Glutamatergic neuron (in vitro differentiated cells): ENCODE measurements at regions not wholly inside any gene's neighbourhood (a gene's known extent, or its start where the extent isn't known, plus 50 kb on each side); places are given as distances from the start of the nearest gene placed in this dataset.
A peak's percentile ranks its signal among the peaks of the same experiment; 100 is the strongest.

Experiments
- DNase-seq: peaks from one replicate; pipeline ENCODE4 v3.0.0; 2022
- H3K27ac Mint-ChIP-seq: one replicate; pipeline ENCODE4 v1.8.0; 2020; ENCODE audit warnings: mild to moderate bottlenecking, mixed read lengths, inconsistent platforms; ENCODE audit not compliant: unreplicated experiment
- H3K27me3 Mint-ChIP-seq: one replicate; pipeline ENCODE4 v1.8.0; 2020; ENCODE audit warnings: mild to moderate bottlenecking, moderate library complexity, mixed read lengths, inconsistent platforms; ENCODE audit not compliant: unreplicated experiment
- H3K36me3 Mint-ChIP-seq: one replicate; pipeline ENCODE4 v1.8.0; 2020; ENCODE audit warnings: mild to moderate bottlenecking, mixed read lengths, inconsistent platforms; ENCODE audit not compliant: unreplicated experiment
- H3K4me1 Mint-ChIP-seq: one replicate; pipeline ENCODE4 v1.8.0; 2020; ENCODE audit warnings: mild to moderate bottlenecking, low read depth, mixed read lengths, inconsistent platforms; ENCODE audit not compliant: unreplicated experiment
- H3K4me3 Mint-ChIP-seq: one replicate; pipeline ENCODE4 v1.8.0; 2020; ENCODE audit warnings: mild to moderate bottlenecking, mixed read lengths, inconsistent platforms; ENCODE audit not compliant: unreplicated experiment
- H3K9me3 Mint-ChIP-seq: one replicate; pipeline ENCODE4 v1.8.0; 2020; ENCODE audit warnings: mild to moderate bottlenecking, moderate library complexity, mixed read lengths, inconsistent platforms; ENCODE audit not compliant: unreplicated experiment
- TF ChIP-seq, protein P1 (sequence below): fragments of 200-600 bp; sonication (generic); IDR thresholded peaks from one replicate; pipeline ENCODE4 v1.5.0; 2021; ENCODE audit not compliant: partially characterized antibody, unreplicated experiment

DNA sequence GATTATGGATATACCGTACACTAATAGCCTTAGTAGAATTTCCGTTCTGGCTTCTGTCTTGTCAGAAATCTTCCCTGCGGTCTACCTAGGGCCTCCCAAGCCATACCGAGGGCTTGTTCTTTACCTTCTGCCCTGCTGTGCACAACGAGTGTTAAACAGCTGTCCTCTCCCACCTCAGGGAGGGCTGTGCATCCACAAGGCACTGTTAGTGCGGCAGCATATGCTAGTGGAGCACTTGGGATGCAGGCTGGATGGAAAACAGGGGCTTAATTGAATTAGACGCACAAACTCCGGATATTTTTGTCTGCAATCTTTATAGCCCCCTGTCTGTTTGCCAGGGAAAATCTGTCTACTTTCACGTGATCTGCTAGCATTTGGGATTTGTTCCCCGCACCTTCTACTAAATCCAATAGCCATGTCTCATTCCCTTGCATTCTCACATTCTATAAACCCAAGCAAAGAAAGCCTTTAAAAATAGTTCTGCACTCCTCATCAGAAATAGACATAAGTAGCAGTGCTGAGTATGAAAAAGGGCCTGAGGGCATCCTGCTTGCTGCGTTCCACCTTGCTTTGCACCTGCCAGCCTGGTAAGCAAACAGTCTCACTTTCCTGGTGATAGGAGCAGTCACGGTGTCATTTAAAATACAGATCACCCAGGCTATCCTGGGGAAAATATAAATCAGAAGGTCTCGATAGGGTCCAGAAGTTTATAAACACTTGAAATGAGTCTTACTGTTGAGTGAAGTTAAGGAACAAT is 382.6 kb downstream of the RASEF start:
- peak; percentile 60 for DNase-seq
- peak overlapping the region; percentile 63 for H3K4me3 Mint-ChIP-seq
- no peaks in the 10 kb centered on the region for H3K36me3 Mint-ChIP-seq
- peaks cover 2% of the 10 kb centered on the region for H3K27me3 Mint-ChIP-seq
- peak overlapping the region; percentile 88 for H3K27ac Mint-ChIP-seq
- peaks cover 16% of the 10 kb centered on the region for H3K9me3 Mint-ChIP-seq
- peaks cover 33% of the 10 kb centered on the region for H3K4me1 Mint-ChIP-seq
- TF ChIP-seq, protein P1, sequence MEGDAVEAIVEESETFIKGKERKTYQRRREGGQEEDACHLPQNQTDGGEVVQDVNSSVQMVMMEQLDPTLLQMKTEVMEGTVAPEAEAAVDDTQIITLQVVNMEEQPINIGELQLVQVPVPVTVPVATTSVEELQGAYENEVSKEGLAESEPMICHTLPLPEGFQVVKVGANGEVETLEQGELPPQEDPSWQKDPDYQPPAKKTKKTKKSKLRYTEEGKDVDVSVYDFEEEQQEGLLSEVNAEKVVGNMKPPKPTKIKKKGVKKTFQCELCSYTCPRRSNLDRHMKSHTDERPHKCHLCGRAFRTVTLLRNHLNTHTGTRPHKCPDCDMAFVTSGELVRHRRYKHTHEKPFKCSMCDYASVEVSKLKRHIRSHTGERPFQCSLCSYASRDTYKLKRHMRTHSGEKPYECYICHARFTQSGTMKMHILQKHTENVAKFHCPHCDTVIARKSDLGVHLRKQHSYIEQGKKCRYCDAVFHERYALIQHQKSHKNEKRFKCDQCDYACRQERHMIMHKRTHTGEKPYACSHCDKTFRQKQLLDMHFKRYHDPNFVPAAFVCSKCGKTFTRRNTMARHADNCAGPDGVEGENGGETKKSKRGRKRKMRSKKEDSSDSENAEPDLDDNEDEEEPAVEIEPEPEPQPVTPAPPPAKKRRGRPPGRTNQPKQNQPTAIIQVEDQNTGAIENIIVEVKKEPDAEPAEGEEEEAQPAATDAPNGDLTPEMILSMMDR, result no peak

DNA sequence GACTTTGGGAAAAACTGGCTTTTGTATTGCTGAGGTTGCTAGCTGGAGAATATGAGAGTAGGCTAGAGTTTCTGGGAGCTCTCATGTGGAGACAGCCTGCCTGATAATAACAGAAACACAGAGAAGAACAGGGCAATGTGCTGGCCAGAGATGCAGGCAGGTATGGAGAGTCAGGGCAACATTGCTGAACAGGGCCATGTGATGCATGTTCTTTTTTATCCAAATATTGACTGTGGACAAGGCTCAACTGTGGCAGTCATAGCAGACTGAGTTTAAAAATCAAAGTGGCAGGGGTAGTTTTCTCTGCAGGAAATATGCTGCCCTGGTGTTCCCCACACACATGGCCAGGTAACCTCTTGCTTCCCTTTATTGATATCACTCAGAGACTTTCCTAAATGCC is 381.1 kb downstream of the RASEF start:
- H3K4me3 Mint-ChIP-seq, result no peak overlapping the region
- TF ChIP-seq, protein P1, result no peak
- H3K27ac Mint-ChIP-seq, result no peak overlapping the region
- H3K9me3 Mint-ChIP-seq, result peaks cover 19% of the 10 kb centered on the region
- H3K36me3 Mint-ChIP-seq, result no peaks in the 10 kb centered on the region
- no peak for DNase-seq
- H3K27me3 Mint-ChIP-seq, result peaks cover 2% of the 10 kb centered on the region
- peaks cover 30% of the 10 kb centered on the region for H3K4me1 Mint-ChIP-seq

DNA sequence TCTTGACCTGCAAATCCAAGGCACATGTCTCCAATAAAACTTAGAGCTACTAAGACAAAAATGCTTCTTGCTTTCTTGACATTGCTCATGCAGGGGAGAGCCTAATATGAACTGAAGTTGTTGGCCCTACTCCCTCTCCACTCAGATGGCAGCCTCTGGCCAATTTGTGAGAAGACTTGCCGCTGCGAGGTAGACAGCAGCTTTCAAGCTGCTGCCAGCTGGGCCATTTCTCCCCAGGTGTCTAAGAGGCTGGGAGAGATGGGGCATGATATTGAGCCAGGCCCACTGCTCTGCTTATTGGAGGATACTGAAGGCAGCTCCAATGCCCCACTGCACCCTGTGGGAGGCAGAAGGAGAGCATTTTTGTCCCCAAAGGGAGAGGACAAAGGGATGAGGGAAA is 380.5 kb downstream of the RASEF start:
- TF ChIP-seq, protein P1, result no peak
- H3K9me3 Mint-ChIP-seq, result peaks cover 19% of the 10 kb centered on the region
- DNase-seq, result no peak
- H3K36me3 Mint-ChIP-seq, result no peaks in the 10 kb centered on the region
- peaks cover 30% of the 10 kb centered on the region for H3K4me1 Mint-ChIP-seq
- H3K27me3 Mint-ChIP-seq, result peaks cover 2% of the 10 kb centered on the region
- no peak overlapping the region for H3K4me3 Mint-ChIP-seq
- H3K27ac Mint-ChIP-seq, result no peak overlapping the region

DNA sequence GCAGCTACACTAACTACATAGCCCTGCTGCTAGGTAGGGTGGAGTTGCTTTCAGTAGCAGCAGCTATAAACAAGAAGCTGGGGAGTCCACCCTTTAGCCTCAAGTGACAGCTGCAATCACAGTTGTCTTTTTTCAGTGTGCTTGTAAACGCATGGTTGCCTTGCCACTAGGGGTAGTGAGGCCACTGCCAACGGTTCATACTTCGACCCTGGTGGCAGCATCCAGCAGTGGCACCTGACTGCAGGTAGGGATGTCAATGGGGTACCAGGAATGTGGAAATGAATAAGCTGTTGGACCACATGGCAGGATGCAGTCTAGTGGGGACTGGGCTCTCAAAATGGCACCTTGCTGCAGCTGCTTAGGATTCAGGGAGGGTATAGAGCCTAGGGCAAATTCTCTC is 367.2 kb downstream of the RASEF start:
- DNase-seq, result no peak
- peaks cover 5% of the 10 kb centered on the region for H3K36me3 Mint-ChIP-seq
- H3K27me3 Mint-ChIP-seq, result peaks cover 2% of the 10 kb centered on the region
- no peaks in the 10 kb centered on the region for H3K4me1 Mint-ChIP-seq
- H3K27ac Mint-ChIP-seq, result no peak overlapping the region
- no peak overlapping the region for H3K4me3 Mint-ChIP-seq
- peaks cover 9% of the 10 kb centered on the region for H3K9me3 Mint-ChIP-seq
- TF ChIP-seq, protein P1, result no peak

DNA sequence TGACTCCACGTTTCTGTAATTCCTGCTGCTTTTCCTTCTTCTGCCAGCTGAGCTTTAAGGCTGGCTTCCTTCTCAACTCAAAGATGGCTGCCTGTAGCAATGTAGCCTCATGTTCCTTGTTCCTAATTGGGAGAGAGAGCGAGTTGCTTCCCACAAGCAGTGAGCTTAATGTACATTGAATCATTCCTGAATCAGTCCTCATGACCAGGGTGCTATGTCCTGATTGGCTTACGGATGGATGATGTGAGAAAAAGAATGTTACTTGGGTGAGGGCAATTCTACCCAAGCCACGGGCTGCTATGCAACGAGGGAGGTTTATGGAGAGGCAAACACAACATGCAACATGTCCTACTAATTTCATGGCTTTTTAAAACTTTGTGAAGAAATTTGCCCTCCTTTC is 356.2 kb downstream of the RASEF start:
- Mint-ChIP-seq H3K27ac (no peak overlapping the region), H3K36me3 (no peaks in the 10 kb centered on the region), H3K27me3 (no peaks in the 10 kb centered on the region), H3K9me3 (no peaks in the 10 kb centered on the region), H3K4me3 (no peak overlapping the region), H3K4me1 (peaks cover 6% of the 10 kb centered on the region)
- no peak for DNase-seq
- TF ChIP-seq, protein P1, result no peak
